Lung (tissue), 11 donors: ENCODE measurements at regions not wholly inside any gene's neighbourhood (a gene's known extent, or its start where the extent isn't known, plus 50 kb on each side); places are given as distances from the start of the nearest gene placed in this dataset.
A peak's percentile ranks its signal among the peaks of the same experiment; 100 is the strongest.

Experiments used
- ATAC-seq: fragments of 200-7000 bp; cut with Tn5 transposase; one replicate; pipeline ENCODE4 v1.9.1; 2020; ENCODE audit warnings: moderate number of reproducible peaks; ENCODE audit not compliant: insufficient read depth, low FRiP score
- DNase-seq, 3 donors: peaks; one replicate each; pipeline ENCODE4 v3.0.0-alpha.2; 2013 to 2017
- H3K27ac ChIP-seq, 2 donors: one replicate each; pipeline ENCODE4 v1.5.1; 2013; ENCODE audit warnings: mild to moderate bottlenecking in 2 of 2, moderate library complexity in 2 of 2, control low read depth in 1 of 2, inconsistent platforms in 1 of 2, low read depth in 1 of 2, low read length in 1 of 2
- H3K27me3 ChIP-seq, 3 donors: one replicate each; pipeline ENCODE4 v1.5.1; 2013; ENCODE audit warnings: low read length in 2 of 3; ENCODE audit not compliant: control insufficient read depth in 3 of 3, insufficient read depth in 3 of 3
- H3K36me3 ChIP-seq, 4 donors: one replicate each; pipeline ENCODE4 v1.5.1; 2013; ENCODE audit warnings: low read length in 4 of 4, mild to moderate bottlenecking in 1 of 4, moderate library complexity in 1 of 4; ENCODE audit not compliant: control insufficient read depth in 4 of 4, insufficient read depth in 4 of 4
- H3K4me1 ChIP-seq, 5 donors: one replicate each; pipeline ENCODE4 v1.5.1; 2013; ENCODE audit warnings: low read length in 5 of 5, mild to moderate bottlenecking in 2 of 5, moderate library complexity in 1 of 5; ENCODE audit not compliant: control insufficient read depth in 5 of 5, insufficient read depth in 5 of 5
- H3K4me3 ChIP-seq: one replicate; pipeline ENCODE4 v1.5.1; 2013; ENCODE audit warnings: mild to moderate bottlenecking, control low read depth, moderate library complexity
- H3K9ac ChIP-seq, 2 donors: one replicate each; pipeline ENCODE4 v1.5.1; 2013; ENCODE audit warnings: low read length in 2 of 2, control low read depth in 1 of 2; ENCODE audit not compliant: insufficient read depth in 1 of 2
- H3K9me3 ChIP-seq, 4 donors: one replicate each; pipeline ENCODE4 v1.5.1; 2013; ENCODE audit warnings: low read length in 3 of 4, mild to moderate bottlenecking in 1 of 4, moderate library complexity in 1 of 4; ENCODE audit not compliant: control insufficient read depth in 4 of 4, insufficient read depth in 3 of 4
- WGBS, 2 donors: extraction: QIAGEN DNeasy Blood & Tissue Kit; methylation state at CpG; one replicate each; pipeline ENCODE4 v1.1.7; 2013; 5-methylcytosine and 5-hydroxymethylcytosine counted together
- TF ChIP-seq, protein P1 (sequence below): IDR thresholded peaks from 2 replicates; pipeline ENCODE4 v1.5.1; 2012; ENCODE audit warnings: mild to moderate bottlenecking; ENCODE audit errors: control extremely low read depth, extremely low read depth
- donor health status: control.
- donor health status: control.
- donor health status: Bipolar disorder and iron deficiency.
- donor health status: healthy.
- donor health status: DM: yes; HTN: yes; CAD: no.

DNA sequence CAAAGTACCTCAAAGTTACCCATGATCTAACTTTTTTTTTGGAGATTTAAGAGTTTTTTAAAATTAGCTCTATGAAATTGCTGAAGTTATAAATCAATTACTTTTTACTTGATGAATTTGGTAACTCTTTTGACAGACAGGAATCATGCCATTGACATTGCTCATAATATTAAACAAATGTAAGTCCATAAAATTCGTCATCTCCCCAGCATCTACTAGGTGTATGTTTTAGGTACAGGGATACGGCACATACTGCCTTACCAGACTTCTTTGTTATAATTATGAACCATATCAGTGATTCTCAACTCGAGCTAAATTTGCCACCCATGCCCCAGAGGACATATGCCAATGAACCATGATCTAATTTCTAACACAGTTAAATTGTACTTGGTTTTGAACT, 247.5 kb upstream of the TGFBR2 start:
- Histone ChIP-seq H3K9ac (no peak overlapping the region), H3K36me3 (no peaks in the 10 kb centered on the region), H3K4me1 (peaks cover 0 to 13% (median 3%) of the 10 kb centered on the region in 5 donors), H3K27ac (no peak overlapping the region), H3K4me3 (no peak overlapping the region), H3K9me3 (no peaks in the 10 kb centered on the region), H3K27me3 (no peaks in the 10 kb centered on the region)
- ATAC-seq (no peak), DNase-seq (no peak)
- 96% methylated on average over 3 of the region's 3 CpGs for WGBS, 2 donors
- TF ChIP-seq, protein P1, sequence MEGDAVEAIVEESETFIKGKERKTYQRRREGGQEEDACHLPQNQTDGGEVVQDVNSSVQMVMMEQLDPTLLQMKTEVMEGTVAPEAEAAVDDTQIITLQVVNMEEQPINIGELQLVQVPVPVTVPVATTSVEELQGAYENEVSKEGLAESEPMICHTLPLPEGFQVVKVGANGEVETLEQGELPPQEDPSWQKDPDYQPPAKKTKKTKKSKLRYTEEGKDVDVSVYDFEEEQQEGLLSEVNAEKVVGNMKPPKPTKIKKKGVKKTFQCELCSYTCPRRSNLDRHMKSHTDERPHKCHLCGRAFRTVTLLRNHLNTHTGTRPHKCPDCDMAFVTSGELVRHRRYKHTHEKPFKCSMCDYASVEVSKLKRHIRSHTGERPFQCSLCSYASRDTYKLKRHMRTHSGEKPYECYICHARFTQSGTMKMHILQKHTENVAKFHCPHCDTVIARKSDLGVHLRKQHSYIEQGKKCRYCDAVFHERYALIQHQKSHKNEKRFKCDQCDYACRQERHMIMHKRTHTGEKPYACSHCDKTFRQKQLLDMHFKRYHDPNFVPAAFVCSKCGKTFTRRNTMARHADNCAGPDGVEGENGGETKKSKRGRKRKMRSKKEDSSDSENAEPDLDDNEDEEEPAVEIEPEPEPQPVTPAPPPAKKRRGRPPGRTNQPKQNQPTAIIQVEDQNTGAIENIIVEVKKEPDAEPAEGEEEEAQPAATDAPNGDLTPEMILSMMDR = no peak

DNA sequence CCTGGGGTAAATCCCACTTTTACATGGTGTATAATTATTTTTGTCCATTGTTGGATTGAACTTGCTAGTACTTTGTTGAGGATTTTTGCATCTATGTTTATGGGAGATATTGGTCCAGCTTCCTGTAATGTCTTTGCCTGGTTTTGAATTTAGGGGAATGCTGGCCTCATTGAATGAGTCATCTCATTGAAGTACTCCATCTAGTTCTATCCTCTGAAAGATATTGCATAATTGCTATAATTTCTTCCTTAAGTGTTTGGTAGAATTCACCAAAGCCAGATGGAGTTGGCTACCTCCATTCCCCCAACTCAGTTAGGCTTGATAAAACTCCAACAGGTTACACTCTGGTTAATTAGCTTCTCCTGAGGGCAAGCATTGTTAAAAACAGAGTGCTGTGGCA, 237.4 kb upstream of the TGFBR2 start:
- H3K9me3 ChIP-seq = no peaks in the 10 kb centered on the region
- H3K4me3 ChIP-seq = no peak overlapping the region
- DNase-seq (no peak), ATAC-seq (peak; percentile 48)
- peaks cover 0 to 26% (median 15%) of the 10 kb centered on the region in 5 donors for H3K4me1 ChIP-seq
- TF ChIP-seq, protein P1 = no peak
- H3K27ac ChIP-seq = peak overlapping the region in 1 of 2 donors; percentile 9
- no peaks in the 10 kb centered on the region for H3K36me3 ChIP-seq
- no peak overlapping the region for H3K9ac ChIP-seq
- H3K27me3 ChIP-seq = no peaks in the 10 kb centered on the region

DNA sequence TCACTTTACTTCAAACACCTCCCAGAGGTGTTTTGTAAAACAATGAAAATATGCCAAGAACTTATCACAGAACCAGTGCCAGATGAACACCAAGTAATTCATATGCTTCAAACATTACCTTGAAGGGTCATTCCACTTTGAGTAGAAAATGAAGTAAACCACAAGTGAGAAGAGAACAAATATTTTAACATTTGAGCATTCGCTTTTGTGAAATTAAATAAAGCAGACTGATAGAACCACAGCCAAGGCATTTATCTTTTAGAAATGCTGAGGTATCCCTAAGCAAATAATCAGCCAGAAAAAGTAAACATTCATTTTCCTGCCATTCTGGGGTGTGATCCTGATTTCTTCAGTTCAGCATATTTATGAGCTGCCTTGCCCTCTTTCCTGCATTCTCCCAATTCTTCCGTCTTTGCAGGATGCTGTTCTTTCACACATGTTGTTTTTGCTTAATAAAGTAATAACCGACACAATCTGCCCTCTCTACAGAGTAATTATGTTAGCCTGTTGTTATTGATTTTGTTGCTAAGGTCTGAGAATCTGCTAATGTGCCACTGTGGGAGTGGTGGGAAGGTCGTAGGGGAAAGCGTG, 235.6 kb upstream of the TGFBR2 start:
- H3K4me1 ChIP-seq = peaks cover 0 to 26% (median 15%) of the 10 kb centered on the region in 5 donors
- H3K36me3 ChIP-seq = no peaks in the 10 kb centered on the region
- WGBS, 2 donors = 26 to 48% methylated on average over 5 of the region's 5 CpGs
- peak; percentile 65 to 91 (median 82) for DNase-seq
- no peaks in the 10 kb centered on the region for H3K27me3 ChIP-seq
- TF ChIP-seq, protein P1 = no peak
- no peak overlapping the region for H3K9ac ChIP-seq
- peak; percentile 73 for ATAC-seq
- H3K4me3 ChIP-seq = no peak overlapping the region
- no peaks in the 10 kb centered on the region for H3K9me3 ChIP-seq
- H3K27ac ChIP-seq = no peak overlapping the region

DNA sequence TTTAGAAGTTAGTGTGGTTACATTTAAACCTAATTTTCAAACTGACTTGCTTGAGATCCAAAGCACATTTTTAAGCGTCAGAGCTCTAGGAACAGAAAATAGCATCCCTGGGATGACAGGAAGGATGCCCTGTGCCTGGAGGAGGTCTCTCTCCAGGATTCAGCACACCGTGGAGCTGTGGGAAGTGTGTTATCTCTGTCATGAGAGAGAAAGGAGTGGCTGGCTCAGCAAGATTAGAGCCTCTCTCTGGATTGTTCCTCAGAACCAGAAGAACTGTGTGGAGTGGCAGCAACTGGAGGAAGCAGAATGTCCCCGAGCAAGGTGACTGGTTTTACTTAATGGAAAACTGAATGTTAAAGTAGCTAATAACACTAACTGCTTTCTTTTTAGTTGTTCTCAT, 233.6 kb upstream of the TGFBR2 start:
- peaks cover 0 to 26% (median 15%) of the 10 kb centered on the region in 5 donors for H3K4me1 ChIP-seq
- DNase-seq (no peak), ATAC-seq (no peak)
- H3K9ac ChIP-seq = no peak overlapping the region
- no peaks in the 10 kb centered on the region for H3K9me3 ChIP-seq
- H3K4me3 ChIP-seq = no peak overlapping the region
- H3K27ac ChIP-seq = no peak overlapping the region
- H3K27me3 ChIP-seq = no peaks in the 10 kb centered on the region
- H3K36me3 ChIP-seq = no peaks in the 10 kb centered on the region
- WGBS, 2 donors = 45 to 64% methylated on average over 3 of the region's 3 CpGs
- TF ChIP-seq, protein P1 = no peak
